MCF 10A (cell line): ENCODE measurements at regions not wholly inside any gene's neighbourhood (a gene's known extent, or its start where the extent isn't known, plus 50 kb on each side); places are given as distances from the start of the nearest gene placed in this dataset.

Experiments used
- BruUV-seq: library from RNA; stranded (reverse); fragments of 400-500 nt; replicated peaks from 2 replicates; lab custom pipeline; 2021; lab: Mats Ljungman, UMichigan
- CTCF ChIA-PET: fragments of 300-600 bp; sonication (Branson Sonifier 250); formaldehyde crosslinking; extraction: SDS; loops from one replicate; lab custom pipeline; 2021; ENCODE audit warnings: antibody characterized with exemption, inconsistent platforms; lab: Yijun Ruan, JAX
- POLR2A ChIA-PET: fragments of 300-600, 350-650 bp; sonication (Branson Sonifier 250); formaldehyde crosslinking; extraction: SDS; loops from one replicate; lab custom pipeline; 2020; ENCODE audit warnings: antibody characterized with exemption, inconsistent platforms; lab: Yijun Ruan, JAX
- DNase-seq: peaks from one replicate; pipeline ENCODE4 v3.0.0-alpha.2; 2018; ENCODE audit not compliant: unreplicated experiment
- H3K27ac Mint-ChIP-seq: one replicate; pipeline ENCODE4 v1.8.0; 2022; ENCODE audit warnings: mild to moderate bottlenecking, low read depth, mixed read lengths; ENCODE audit not compliant: unreplicated experiment
- H3K27me3 Mint-ChIP-seq: one replicate; pipeline ENCODE4 v1.8.0; 2022; ENCODE audit warnings: mixed read lengths; ENCODE audit not compliant: insufficient read depth, unreplicated experiment
- H3K36me3 Mint-ChIP-seq: one replicate; pipeline ENCODE4 v1.8.0; 2022; ENCODE audit warnings: mild to moderate bottlenecking, moderate library complexity, mixed read lengths; ENCODE audit not compliant: insufficient read depth, unreplicated experiment
- H3K4me1 Mint-ChIP-seq: one replicate; pipeline ENCODE4 v1.8.0; 2022; ENCODE audit warnings: mixed read lengths; ENCODE audit not compliant: insufficient read depth, unreplicated experiment
- H3K4me3 Mint-ChIP-seq: one replicate; pipeline ENCODE4 v1.8.0; 2022; ENCODE audit warnings: mild to moderate bottlenecking, moderate library complexity, mixed read lengths; ENCODE audit not compliant: unreplicated experiment
- H3K9me3 Mint-ChIP-seq: one replicate; pipeline ENCODE4 v1.8.0; 2022; ENCODE audit warnings: mixed read lengths; ENCODE audit not compliant: unreplicated experiment
- intact Hi-C: fragments of 100-400 bp; cut with micrococcal nuclease; formaldehyde crosslinking; loops from 2 replicates; pipeline ENCODE4 v1.14.1; 2022
- TF ChIP-seq, protein P1 (sequence below): fragments of 200-600 bp; IDR thresholded peaks from one replicate; pipeline ENCODE4 v1.8.0; 2022; ENCODE audit warnings: antibody characterized with exemption, mild to moderate bottlenecking; ENCODE audit not compliant: unreplicated experiment

DNA sequence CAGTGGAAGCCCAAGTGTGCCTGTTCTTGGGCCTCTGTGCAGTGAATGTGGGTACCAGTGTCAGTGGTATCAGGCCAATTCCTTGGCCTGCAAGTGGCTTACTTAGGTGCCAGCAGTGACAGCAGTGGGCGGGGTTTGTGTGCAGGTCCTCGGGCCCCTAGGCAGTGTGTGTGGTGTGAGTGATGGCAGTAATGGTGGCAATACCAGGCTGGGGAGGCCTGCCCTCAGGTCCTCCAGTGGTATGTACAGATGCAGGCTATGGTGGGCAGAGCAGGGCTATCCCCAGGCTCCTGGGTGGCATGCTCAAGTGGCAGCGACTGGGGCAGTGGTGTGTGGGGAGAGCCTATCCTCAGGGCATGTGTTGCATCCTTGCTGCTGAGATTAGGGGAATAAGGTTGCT lies 379.7 kb downstream of the SQOR start:
- Mint-ChIP-seq H3K4me1 (no peaks in the 10 kb centered on the region), H3K9me3 (peaks cover 21% of the 10 kb centered on the region), H3K27ac (no peak overlapping the region), H3K27me3 (no peaks in the 10 kb centered on the region), H3K4me3 (no peak overlapping the region), H3K36me3 (no peaks in the 10 kb centered on the region)
- DNase-seq: no peak
- CTCF ChIA-PET: interaction anchor here (1.1 kb wide), 1 partner anchor 300 kb away, joined by 5 read pairs; no protein-coding TSS in a partner anchor
- intact Hi-C loops: no loop called here
- TF ChIP-seq, protein P1, sequence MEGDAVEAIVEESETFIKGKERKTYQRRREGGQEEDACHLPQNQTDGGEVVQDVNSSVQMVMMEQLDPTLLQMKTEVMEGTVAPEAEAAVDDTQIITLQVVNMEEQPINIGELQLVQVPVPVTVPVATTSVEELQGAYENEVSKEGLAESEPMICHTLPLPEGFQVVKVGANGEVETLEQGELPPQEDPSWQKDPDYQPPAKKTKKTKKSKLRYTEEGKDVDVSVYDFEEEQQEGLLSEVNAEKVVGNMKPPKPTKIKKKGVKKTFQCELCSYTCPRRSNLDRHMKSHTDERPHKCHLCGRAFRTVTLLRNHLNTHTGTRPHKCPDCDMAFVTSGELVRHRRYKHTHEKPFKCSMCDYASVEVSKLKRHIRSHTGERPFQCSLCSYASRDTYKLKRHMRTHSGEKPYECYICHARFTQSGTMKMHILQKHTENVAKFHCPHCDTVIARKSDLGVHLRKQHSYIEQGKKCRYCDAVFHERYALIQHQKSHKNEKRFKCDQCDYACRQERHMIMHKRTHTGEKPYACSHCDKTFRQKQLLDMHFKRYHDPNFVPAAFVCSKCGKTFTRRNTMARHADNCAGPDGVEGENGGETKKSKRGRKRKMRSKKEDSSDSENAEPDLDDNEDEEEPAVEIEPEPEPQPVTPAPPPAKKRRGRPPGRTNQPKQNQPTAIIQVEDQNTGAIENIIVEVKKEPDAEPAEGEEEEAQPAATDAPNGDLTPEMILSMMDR: no peak
- POLR2A ChIA-PET: no interaction called here
- no TSS peak for BruUV-seq

- H3K9me3 Mint-ChIP-seq: peaks cover 7% of the 10 kb centered on the region
- intact Hi-C loops: no loop called here
- CTCF ChIA-PET: no interaction called here
- no peak overlapping the region for H3K27ac Mint-ChIP-seq
- TF ChIP-seq, protein P1: no peak
- H3K36me3 Mint-ChIP-seq: no peaks in the 10 kb centered on the region
- no peak for DNase-seq
- BruUV-seq: no TSS peak
- POLR2A ChIA-PET: no interaction called here
- no peaks in the 10 kb centered on the region for H3K4me1 Mint-ChIP-seq
- no peaks in the 10 kb centered on the region for H3K27me3 Mint-ChIP-seq
- no peak overlapping the region for H3K4me3 Mint-ChIP-seq
Observed at GRCh38 chr15:46034755-46035154, 399.9 kb downstream of the SQOR start.

- TF ChIP-seq, protein P1: no peak
- ChIA-PET POLR2A (no interaction called here), CTCF (interaction anchor here (0.8 kb wide), 1 partner anchor 244 kb away, joined by 3 read pairs; no protein-coding TSS in a partner anchor)
- no peak overlapping the region for H3K4me3 Mint-ChIP-seq
- no TSS peak for BruUV-seq
- no peak overlapping the region for H3K27ac Mint-ChIP-seq
- no peaks in the 10 kb centered on the region for H3K9me3 Mint-ChIP-seq
- no peaks in the 10 kb centered on the region for H3K4me1 Mint-ChIP-seq
- DNase-seq: no peak
- no peaks in the 10 kb centered on the region for H3K36me3 Mint-ChIP-seq
- no peaks in the 10 kb centered on the region for H3K27me3 Mint-ChIP-seq
- intact Hi-C loops: no loop called here
Observed at GRCh38 chr15:46039703-46040102, 404.9 kb downstream of the SQOR start.

- Mint-ChIP-seq H3K36me3 (no peaks in the 10 kb centered on the region), H3K27me3 (no peaks in the 10 kb centered on the region), H3K27ac (no peak overlapping the region), H3K9me3 (no peaks in the 10 kb centered on the region), H3K4me3 (no peak overlapping the region), H3K4me1 (no peaks in the 10 kb centered on the region)
- no peak for DNase-seq
- TF ChIP-seq, protein P1: no peak
- no TSS peak for BruUV-seq
- intact Hi-C loops: no loop called here
- POLR2A ChIA-PET: no interaction called here
- CTCF ChIA-PET: no interaction called here
Observed at GRCh38 chr15:46041905-46042304, 407.1 kb downstream of the SQOR start.
